ENCODE measurements at regions not wholly inside any gene's neighbourhood (a gene's known extent, or its start where the extent isn't known, plus 50 kb on each side); places are given as distances from the start of the nearest gene placed in this dataset.

DNA sequence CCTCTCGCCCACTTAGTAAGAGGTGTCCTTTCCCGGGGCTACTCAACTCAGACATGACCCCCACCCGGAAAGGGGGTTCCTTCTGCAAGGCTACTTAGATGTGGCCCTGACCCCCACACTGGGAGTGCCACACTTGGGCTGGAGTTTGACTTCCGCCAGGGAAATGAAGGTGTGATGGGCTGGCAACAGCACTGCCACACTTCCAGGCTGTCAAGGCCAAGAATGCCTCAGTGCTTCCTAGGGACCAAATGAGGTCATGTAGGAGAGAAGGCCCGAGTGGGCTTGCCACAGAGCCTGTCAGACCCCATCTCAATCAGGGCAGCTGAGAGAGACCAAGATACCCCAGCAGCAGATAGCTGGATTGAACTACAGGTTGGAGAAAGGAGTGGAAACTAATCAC is 55.5 kb downstream of the DRD1 start:
- DNase-seq (ENCODE audit: low spot score), result no peak

- no peak for DNase-seq (ENCODE audit: low spot score)
Measured at GRCh38 chr5:175387144-175387543, 56.8 kb downstream of the DRD1 start.

GRCh38 chr5:175386526-175386925 is 57.5 kb downstream of the DRD1 start:
- no peak for DNase-seq (ENCODE audit: low spot score)

DNA sequence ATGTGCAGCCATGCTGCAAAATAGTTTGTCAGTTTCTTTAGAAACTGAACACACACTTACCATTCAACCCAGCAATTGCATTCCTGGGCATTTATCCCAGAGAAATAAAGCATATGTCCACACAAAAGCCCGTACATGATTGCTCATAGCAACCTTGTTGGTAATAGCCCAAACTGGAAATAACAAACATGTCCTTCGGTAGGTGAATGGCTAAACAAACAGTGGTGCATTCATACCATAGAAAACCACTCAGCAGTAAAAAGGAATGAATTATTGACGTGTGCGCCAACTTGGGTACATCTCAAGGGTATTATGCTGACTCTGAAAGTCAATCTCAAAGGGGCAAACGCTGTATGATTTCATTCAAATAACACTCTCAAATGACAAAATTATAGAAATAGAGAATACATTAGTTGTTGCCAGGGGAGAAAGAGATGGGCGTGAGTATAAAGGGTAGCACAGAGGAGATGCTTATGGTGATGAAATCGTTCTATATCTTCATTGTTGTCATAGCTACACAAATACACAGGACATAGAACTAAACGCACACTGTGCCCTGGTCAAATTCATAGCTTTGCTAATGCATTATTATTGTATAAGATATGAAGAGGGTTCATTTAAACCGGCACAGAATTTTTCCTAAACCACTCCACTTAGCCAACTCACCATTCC is 58.2 kb downstream of the DRD1 start:
- DNase-seq (ENCODE audit: low spot score), result no peak

GRCh38 chr5:175384724-175385552 is 59.0 kb downstream of the DRD1 start:
- no peak for DNase-seq (ENCODE audit: low spot score)

DNA sequence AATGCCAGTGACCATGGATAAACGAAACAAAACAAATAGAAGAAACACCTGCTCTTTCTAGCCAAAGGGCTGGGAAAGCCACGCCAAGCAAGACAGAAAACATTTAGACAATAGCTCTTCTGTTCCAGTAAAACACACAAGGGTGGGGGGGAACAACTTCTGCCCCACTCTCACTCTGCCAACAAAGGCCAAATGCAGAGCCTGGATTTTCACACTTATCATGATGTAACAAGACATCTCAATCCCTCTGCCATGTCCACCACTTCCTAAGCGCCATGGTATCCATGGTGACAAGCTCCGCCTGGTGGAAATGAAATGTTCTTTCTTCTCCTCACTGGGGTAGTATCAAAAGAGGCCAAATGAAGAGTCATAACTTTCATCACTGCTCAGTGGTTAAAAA is 60.6 kb downstream of the DRD1 start:
- no peak for DNase-seq (ENCODE audit: low spot score)

DNA sequence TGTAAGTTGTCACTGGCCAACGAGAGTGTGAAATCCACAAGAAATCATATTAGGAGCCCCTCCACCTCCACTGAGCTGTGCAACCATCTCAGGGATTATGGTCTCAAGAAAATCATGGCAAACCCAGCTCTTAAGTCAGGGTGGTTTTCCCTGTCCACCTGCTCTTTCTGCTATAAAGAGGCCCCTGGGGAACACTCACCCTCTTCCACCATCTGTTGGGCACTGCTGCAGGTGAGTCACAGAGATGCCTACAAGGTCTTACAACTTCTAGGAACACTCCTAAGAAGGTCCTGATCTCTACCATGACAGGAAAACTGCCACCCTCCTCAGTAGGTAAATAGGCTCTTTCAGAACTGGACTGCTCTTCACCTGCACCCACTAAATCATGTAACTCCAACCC is 61.8 kb downstream of the DRD1 start:
- DNase-seq (ENCODE audit: low spot score), result no peak

DNA sequence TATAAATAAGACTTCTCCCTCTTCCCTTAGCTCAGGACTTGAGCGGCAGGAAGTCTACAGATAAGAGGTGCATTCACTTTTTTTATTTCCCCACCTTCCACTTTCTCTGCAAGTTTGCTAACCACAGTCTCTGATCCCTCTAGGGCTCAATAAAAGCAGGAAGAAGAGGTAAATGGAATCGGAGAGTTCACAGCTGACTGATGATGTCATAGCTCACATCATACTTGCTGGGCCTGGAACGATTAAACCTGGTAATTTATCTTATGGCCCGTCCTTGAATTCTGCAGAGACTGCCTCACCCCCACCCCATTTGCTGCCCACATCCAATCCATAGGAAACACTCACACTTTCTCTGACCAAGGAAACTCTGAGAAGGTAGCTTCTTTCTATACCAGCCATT is 62.9 kb downstream of the DRD1 start:
- no peak for DNase-seq (ENCODE audit: low spot score)

- no peak for DNase-seq (ENCODE audit: low spot score)
Measured at GRCh38 chr5:175380701-175381100, 63.3 kb downstream of the DRD1 start.

DNA sequence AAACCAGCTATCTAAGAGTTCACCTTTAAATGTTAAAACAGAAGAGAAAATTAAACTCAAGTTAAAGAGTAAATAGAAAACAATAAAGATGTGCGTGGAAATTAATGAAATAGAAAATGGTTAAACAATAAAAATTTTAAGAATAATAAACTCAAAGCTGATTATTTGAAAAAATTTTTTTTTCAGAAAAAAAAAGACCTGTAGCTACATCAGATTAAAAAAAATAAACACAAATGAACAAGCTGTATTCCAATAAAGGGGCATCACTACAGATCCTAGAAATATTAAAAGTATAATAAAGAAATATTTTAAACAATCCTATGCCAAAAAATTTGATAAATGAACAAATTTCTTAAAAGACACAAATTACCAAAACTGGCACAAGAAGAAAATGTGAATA is 64.1 kb downstream of the DRD1 start:
- no peak for DNase-seq (ENCODE audit: low spot score)

DNA sequence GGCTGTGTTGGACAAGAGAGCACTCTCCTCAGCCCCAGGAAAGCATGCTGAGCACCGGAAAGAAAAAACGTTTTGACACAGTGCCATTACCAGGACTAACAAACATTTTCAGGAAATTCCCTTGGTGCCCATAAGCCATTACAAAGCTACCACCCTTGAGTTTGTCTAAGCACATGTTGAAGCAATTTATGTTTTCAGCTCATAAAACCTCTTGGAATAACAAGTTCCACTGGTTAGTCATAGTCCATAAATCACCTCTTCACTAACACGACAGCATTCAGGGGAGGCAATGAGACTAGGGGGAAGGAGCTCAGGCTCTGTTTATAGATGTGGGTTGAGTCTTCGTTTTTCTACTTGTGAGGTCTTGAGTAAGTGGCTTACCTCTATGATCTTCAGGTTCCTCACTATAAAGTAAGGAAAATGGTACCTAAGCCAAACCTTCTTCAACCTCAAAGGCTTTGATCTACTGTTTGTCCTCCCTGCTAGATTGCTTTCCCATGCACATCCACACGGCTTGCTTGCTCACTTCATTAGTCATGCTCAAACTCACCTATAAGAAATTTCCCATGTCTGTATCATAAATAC is 65.4 kb downstream of the DRD1 start:
- DNase-seq (ENCODE audit: low spot score), result no peak

DNA sequence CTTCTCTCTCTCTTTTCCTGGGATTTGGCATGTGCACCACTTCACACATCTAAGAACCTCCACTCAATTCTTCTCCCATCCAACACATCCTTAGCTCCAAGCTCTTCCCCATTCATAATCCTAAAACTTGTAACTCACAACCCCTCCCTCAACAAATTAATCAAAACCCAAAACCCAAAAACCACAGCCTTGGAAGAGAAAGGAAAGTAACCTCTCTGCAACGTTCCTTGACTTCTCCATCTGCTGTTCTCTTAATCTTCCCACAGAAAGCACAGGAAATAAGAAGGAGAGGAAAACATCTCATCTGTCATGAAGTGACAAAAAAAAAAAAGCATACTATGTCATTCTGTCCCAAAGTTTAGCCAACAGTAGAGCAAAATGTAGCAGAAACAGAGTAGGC is 66.2 kb downstream of the DRD1 start:
- DNase-seq (ENCODE audit: low spot score), result no peak

DNA sequence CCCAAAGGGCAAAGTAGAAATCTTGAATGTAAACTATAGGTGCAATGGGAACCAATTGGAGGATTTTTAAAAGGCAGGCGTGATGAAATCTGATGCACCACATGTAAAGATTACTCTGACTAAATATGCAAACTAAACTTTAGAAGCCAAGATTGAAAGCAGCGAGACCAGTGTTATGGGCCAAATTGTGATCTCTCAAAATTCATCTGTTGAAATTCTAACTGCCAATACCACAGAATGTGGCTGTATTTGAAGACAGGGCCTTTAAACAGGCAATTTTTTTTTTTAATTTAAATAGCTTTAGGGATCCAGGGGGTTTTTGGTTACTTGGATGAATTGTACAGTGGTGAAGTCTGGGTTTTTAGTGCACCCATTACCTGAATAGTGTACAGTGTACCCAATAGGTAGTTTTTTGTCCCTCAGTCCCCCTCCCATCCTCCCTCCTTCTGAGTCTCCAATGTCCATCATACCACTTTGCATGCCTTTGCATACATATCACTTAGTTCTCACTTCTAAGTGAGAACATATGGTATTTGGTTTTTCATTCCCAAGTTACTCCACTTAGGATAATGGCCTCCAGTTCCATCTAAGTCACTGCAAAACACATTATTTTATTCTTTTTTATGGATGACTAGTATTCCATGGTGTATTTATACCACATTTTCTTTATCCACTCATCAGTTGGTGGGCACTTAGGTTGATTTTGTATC is 69.7 kb downstream of the DRD1 start:
- no peak for DNase-seq (ENCODE audit: low spot score)

- DNase-seq (ENCODE audit: low spot score), result no peak
Measured at GRCh38 chr5:175365866-175366265, 78.1 kb downstream of the DRD1 start.

- DNase-seq (ENCODE audit: low spot score), result no peak
Measured at GRCh38 chr5:175363300-175363699, 80.7 kb downstream of the DRD1 start.

DNA sequence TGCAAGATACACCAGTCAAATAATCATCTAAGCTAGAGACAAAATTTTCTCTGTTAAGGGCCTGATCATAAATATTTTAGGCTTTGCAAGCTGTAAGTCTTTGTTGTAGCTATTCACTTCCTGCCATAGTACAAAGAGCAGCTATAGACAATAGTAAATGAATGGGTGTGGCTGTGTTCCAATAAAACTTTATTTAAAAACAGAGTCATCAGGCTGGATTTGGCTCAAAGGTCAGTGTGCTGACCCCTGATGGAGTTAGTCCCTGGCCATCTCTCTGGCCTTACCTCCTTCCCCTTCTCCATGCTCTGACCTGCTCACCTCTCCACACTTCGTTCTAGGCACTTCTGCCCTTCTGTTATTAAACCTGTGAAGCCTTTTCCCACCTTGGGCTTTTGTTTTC is 86.0 kb downstream of the DRD1 start:
- no peak for DNase-seq (ENCODE audit: low spot score)

DNA sequence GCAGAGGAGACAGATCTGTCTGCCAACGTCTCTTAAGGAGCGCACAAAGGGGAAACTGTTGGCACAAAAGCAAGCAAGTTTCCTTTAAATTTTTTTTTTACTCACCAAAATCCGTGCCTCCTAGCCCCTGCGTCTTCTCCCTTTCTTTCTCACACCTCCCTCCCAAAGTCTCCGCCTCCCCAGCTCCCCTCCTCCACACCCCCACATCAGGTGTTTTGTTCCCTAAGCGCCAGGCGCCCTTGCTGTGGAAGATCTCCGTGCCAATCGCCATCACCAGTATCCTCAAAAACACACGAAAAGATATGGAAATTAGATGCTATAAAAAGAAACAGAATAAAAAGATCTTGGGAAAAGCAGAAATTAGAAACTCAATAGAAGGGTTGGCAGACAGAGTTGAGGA is 87.6 kb downstream of the DRD1 start:
- DNase-seq (ENCODE audit: low spot score), result no peak

DNA sequence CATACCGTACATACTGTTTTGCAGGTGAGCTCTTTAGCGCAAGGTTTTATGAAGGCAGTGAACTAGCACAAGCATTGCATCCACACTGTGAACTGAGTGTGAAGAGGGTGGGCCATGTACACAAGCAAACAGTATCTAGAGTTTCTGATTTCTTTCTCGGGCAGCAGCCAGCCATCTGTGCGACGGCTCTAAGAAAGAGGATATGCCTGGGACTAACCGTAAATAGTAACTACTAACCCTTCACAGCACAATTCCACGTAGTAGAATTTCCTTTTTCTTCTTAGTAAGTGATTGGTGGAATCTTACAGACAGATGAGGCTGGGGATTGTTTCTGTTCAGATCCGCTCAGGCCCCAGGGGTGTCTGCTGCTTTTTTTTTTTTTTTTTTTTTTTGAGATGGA is 89.0 kb downstream of the DRD1 start:
- DNase-seq (ENCODE audit: low spot score), result no peak

GRCh38 chr5:175353926-175354325 is 90.1 kb downstream of the DRD1 start:
- DNase-seq (ENCODE audit: low spot score), result no peak

DNA sequence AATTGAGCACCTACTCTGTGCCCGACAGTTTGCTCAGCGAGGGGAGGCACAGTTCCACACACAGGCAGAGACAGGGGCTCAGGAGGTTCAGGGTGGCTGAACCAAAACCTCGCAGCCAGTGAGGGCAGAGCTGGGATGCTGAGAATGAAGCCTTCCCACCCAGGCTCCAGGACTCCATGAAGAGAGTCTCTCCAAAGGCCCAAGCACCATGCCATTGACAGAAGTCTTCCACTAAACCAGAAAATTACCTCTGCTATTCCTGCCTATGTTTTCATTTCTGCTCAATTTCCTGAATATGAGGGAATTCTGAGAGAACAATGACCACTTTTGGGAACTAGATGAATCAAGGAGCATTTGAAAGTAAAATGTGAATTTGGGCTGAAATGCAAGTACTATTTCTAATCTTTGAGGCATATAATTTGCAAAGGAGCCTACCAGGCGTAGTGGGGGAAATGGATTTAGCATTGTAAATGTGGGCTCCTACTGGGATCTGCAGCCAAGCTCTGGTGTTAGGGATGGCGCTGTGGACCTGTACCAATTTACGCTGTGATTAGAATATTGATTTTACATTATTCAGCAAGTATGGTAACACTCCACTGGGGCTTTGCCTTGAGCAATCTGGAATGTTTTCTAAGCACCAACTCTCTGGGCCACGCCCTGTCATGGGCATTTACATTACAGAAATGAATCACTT is 91.9 kb downstream of the DRD1 start:
- DNase-seq (ENCODE audit: low spot score), result no peak

GRCh38 chr5:175351126-175351525 is 92.9 kb downstream of the DRD1 start:
- DNase-seq (ENCODE audit: low spot score), result no peak

DNA sequence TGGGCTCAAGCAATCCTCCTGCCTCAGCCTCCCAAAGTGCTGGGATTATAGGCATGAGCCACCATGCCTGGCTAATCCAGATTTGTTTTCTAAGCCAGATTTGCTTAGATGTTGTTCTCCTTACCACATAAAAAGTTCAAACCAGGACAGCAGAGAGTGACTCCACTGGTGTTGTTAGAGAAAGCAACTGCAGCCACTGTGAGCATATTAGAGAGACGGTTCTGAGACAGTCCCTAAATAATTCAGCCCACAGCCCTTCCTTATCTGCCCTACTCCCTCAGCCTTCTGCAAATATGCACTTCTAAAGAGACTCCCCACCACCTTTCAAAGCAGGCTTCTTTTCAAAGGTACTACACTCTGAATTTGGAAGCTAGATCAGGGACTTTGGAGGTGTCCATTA is 96.1 kb downstream of the DRD1 start:
- no peak for DNase-seq (ENCODE audit: low spot score)

Measured in NAMALWA (cell line).